Lower leg skin (tissue), 3 donors: ENCODE measurements at regions not wholly inside any gene's neighbourhood (a gene's known extent, or its start where the extent isn't known, plus 50 kb on each side); places are given as distances from the start of the nearest gene placed in this dataset.

Experiments used
- CTCF ChIP-seq, 3 donors: fragments of 450-650 bp; IDR thresholded peaks; one replicate each; pipeline ENCODE4 v1.5.1; 2016; ENCODE audit warnings: antibody characterized with exemption in 3 of 3, mild to moderate bottlenecking in 3 of 3, moderate library complexity in 2 of 3
- POLR2A ChIP-seq, 2 donors: fragments of 450-650 bp; IDR thresholded peaks; one replicate each; pipeline ENCODE4 v1.6.1; 2016 to 2017; ENCODE audit warnings: antibody characterized with exemption in 2 of 2, mild to moderate bottlenecking in 1 of 2, moderate library complexity in 1 of 2

DNA sequence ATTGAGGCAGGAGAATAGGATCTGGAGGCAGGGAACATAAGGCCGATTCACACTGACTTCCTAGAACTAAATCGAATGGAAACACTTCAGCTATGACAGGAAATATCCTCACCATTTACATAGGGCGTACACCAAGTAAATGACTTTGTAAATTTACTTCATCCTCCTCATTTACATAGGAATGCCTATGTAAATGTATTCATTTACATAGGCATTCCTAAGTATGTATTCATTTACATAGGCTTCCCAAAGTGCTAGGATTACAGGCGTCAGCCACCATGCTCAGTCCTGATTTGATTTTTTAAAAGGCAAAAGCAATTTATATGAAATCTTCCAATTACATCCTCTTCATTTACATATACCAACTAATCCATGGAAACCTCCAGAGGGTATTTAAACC, 133.1 kb upstream of the RFC3 start:
- TF ChIP-seq CTCF (IDR thresholded peaks at IDR 0.05) (no peak), POLR2A (IDR thresholded peaks at IDR 0.05) (no peak)
